ENCODE measurements at regions not wholly inside any gene's neighbourhood (a gene's known extent, or its start where the extent isn't known, plus 50 kb on each side); places are given as distances from the start of the nearest gene placed in this dataset.

DNA sequence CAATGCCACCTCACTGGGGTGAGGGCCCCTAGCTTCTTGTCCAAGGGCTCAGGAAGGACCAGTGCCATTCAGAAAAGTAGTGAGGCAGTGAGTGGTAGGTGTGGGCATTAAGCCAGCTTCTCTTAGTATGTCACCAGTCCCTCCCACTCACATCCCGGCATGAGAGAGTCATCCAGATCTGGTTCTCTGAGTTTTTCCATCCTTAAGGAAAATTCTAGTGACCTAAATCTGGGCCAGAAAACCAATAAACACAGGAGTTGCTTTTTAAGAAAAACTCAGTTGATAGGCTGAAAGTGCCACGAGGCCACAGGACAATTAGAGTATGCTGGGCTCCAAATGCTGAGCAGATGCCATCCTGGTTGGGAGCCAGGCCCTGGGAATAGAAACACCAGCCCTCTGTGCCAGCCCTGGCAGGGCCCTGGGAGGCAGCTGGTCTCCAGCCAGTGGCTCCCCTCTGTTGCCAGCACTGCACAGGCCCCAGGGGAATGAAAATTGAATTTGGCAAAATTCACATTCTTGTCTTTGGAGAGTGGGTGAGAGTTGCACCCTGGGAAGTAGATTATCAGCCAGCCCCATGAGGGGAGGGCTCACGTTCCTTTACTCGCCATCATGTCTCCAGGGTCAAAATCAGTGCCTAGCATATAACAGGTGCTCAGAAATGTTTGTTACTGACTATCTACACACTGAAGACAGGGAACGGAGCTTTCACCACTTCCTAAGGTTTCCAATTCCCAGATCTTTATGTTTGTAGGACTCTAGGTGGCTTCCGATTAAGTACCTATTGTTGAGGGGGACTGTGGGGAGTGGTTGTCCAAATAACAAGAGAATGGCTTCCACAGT lies 52.8 kb downstream of the FAM43A start:
- H3K27ac Mint-ChIP-seq: no peak overlapping the region

GRCh38 chr3:194739498-194740284 lies 54.0 kb downstream of the FAM43A start:
- Mint-ChIP-seq H3K4me1 (ENCODE audit: low read depth) (no peaks in the 10 kb centered on the region), H3K4me3 (no peak overlapping the region), H3K27ac (no peak overlapping the region), H3K27me3 (ENCODE audit: low read depth) (peaks cover 16% of the 10 kb centered on the region), H3K9me3 (no peaks in the 10 kb centered on the region), H3K36me3 (ENCODE audit: low read depth) (no peaks in the 10 kb centered on the region)

More for the DNA sequence above, 52.8 kb downstream of the FAM43A start:
- no peaks in the 10 kb centered on the region for H3K36me3 Mint-ChIP-seq (ENCODE audit: low read depth)
- no peak overlapping the region for H3K4me3 Mint-ChIP-seq
- H3K4me1 Mint-ChIP-seq (ENCODE audit: low read depth): no peaks in the 10 kb centered on the region
- no peaks in the 10 kb centered on the region for H3K9me3 Mint-ChIP-seq
- H3K27me3 Mint-ChIP-seq (ENCODE audit: low read depth): peaks cover 10% of the 10 kb centered on the region

DNA sequence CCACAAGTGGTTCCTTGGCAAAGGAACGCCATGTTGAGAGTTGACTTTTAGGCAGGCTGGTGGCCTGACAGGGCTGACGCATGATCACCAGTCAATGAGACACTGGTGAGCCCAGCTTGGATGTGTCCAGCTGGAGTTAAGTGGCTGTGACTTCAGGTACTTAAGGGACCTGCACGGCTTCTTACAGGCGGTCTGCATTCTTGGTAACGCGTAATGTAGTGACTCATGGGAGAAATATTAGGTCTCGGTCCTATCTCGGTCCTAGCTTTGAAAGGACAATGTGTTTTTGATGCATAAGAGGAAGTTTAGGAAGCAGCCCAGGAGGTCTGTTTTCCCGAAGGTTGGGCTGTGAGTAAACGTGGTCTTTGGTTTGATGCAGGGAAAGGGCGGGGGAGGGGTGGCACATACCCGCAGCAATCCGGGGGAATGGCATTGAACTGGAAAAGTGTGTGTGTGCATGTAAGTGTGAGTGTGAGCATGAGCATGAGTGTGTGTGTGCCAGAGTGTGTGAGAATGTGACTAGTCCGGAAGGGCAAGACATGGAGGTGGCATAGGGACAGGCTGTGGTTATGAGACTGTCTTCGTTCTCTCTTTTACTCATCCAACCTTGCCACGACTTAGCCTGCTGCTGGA lies 55.3 kb downstream of the FAM43A start:
- Mint-ChIP-seq H3K9me3 (no peaks in the 10 kb centered on the region), H3K27ac (no peak overlapping the region), H3K36me3 (ENCODE audit: low read depth) (no peaks in the 10 kb centered on the region), H3K4me1 (ENCODE audit: low read depth) (no peaks in the 10 kb centered on the region), H3K4me3 (no peak overlapping the region), H3K27me3 (ENCODE audit: low read depth) (peaks cover 21% of the 10 kb centered on the region)

DNA sequence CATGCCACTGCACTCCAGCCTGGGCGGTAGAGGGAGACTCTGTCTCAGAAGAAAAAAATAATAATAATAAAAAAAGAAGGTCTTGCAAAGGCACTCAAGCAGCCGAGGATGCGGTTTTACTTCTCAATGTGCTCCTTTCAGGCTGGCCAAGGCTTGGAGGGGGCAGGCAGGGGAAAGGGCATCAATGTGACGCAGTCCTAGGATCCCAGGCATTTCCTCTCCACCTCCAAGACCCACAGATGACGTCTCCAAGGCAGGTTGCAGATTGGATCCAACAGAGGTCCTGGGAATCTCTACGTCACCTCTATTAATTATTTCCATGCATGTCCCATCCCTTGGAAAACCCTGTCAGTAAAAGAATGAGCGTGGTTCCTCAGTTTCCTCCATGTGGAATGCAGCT lies 56.2 kb downstream of the FAM43A start:
- Mint-ChIP-seq H3K4me3 (no peak overlapping the region), H3K27ac (no peak overlapping the region)

DNA sequence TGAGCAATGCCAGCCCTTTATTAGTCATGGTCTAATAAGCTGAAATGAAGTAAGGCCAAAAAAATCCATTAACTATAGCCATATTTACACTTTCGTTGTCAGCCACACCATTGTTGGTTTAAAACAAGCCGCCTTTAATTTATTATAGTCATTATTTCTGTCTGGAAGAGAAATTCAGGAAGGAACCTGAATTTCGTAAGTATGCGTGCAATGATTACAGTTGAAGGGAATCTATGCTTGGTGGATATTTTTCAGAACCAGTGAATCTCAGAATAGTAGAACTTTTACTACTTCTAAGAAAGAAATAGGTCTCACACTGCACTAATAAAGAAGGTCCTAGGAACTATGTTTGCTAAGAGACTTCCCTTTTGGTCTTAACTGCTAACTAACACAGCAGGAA lies 59.1 kb downstream of the FAM43A start:
- H3K4me1 Mint-ChIP-seq (ENCODE audit: low read depth): no peaks in the 10 kb centered on the region
- H3K36me3 Mint-ChIP-seq (ENCODE audit: low read depth): no peaks in the 10 kb centered on the region
- no peak overlapping the region for H3K27ac Mint-ChIP-seq
- no peaks in the 10 kb centered on the region for H3K9me3 Mint-ChIP-seq
- peaks cover 18% of the 10 kb centered on the region for H3K27me3 Mint-ChIP-seq (ENCODE audit: low read depth)
- no peak overlapping the region for H3K4me3 Mint-ChIP-seq

More for the DNA sequence above, 56.2 kb downstream of the FAM43A start:
- Mint-ChIP-seq H3K36me3 (ENCODE audit: low read depth) (no peaks in the 10 kb centered on the region), H3K9me3 (no peaks in the 10 kb centered on the region), H3K4me1 (ENCODE audit: low read depth) (no peaks in the 10 kb centered on the region), H3K27me3 (ENCODE audit: low read depth) (peaks cover 21% of the 10 kb centered on the region)

DNA sequence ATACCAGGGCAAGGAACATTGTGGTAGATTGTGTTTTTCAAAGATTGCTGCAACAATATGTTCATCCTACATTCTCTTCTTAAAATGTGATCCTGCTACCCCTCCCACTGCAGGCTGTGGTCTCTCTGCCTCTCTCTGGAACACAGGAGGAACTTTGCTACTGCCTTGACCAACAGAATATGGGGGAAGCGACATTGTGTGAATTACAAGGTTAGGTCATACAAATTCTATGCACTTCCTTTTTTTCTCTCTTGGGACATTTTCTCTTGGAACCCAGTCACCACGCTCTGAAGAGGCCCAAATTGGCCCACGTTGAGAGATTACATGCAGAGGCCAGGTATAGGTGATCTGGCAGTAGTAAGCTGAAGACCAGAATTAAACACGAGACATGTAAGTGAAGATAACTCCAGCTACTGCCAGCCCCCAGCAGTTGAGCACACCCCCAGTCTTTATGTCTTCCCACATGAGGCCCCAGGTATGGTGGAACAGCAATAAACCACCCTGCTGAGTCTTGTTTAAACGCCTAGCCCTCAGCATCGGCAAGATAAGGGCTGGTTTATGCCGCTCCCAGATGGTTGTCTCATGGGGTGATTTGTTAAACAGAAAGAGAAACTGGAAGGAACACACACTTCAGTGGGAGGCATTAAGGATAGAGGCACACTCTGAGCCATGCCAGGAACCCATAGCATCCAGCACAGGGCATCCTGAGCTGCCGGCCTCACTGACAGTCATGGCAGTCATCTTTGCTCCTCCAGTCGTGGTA lies 59.9 kb downstream of the FAM43A start:
- Mint-ChIP-seq H3K4me3 (no peak overlapping the region), H3K27me3 (ENCODE audit: low read depth) (peaks cover 14% of the 10 kb centered on the region), H3K9me3 (no peaks in the 10 kb centered on the region), H3K36me3 (ENCODE audit: low read depth) (no peaks in the 10 kb centered on the region), H3K27ac (no peak overlapping the region), H3K4me1 (ENCODE audit: low read depth) (no peaks in the 10 kb centered on the region)

GRCh38 chr3:194748225-194748624 lies 62.5 kb downstream of the FAM43A start:
- H3K36me3 Mint-ChIP-seq (ENCODE audit: low read depth): no peaks in the 10 kb centered on the region
- no peak overlapping the region for H3K27ac Mint-ChIP-seq
- H3K27me3 Mint-ChIP-seq (ENCODE audit: low read depth): peaks cover 10% of the 10 kb centered on the region
- no peaks in the 10 kb centered on the region for H3K9me3 Mint-ChIP-seq
- no peak overlapping the region for H3K4me3 Mint-ChIP-seq
- no peaks in the 10 kb centered on the region for H3K4me1 Mint-ChIP-seq (ENCODE audit: low read depth)

DNA sequence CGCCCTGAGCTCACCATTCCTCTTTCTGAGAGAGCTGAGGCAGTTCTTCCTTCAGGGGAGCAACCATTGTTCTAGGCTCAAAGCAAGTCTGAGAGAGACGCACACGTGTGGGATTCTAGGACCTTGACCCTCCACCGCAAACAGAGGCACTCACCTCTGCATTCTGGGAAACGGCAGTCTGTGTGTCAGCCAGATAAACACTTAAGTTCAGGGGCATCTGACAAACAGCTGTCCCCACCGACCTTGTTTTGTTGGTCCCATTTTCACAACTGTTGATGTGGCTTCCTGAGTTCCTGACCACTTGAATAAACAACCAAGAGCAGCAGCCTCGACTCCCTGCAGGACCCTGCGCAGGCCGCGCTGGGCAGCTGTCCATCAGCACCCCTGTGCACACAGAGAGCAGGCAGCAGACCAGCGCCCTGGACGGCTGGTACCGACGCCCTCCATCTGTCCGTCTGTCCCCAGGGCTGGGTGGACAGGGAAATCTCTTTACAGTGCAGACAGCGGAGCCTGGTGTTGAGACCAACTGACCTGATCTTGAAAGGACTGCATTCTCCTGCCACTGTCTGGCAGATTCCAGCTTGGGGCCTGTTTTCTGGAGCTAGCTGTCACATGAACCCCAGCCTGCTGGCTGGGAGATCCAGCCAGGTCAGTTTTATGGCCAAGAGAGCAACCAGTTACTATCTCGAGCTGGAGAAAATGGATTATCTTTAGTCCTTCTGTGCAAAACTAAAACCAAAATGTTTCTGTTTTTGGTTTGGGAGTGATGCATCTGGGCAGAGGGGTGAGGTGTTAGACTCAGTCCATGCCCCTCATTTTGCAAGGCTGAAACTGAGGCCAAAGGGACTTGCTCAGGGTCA lies 64.2 kb downstream of the FAM43A start:
- H3K27ac Mint-ChIP-seq: no peak overlapping the region
- H3K27me3 Mint-ChIP-seq (ENCODE audit: low read depth): peaks cover 4% of the 10 kb centered on the region
- H3K36me3 Mint-ChIP-seq (ENCODE audit: low read depth): no peaks in the 10 kb centered on the region
- no peaks in the 10 kb centered on the region for H3K4me1 Mint-ChIP-seq (ENCODE audit: low read depth)
- H3K4me3 Mint-ChIP-seq: no peak overlapping the region
- no peaks in the 10 kb centered on the region for H3K9me3 Mint-ChIP-seq

DNA sequence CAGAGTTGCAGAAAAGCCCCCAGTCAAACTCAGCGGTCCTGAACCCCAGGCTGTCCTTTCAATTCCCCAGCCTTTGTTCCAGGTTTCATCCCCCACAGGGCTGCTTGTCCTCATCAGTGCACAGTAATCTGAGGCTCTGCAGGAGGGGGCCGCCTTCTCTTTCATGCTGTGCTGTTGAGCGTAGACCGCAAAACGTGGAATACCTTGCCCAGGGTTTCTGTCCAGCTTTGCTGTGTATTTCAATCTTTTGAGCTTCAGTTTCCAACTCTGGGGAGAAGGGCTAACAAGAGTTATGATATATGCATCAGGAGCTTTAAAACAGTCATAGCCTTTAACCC lies 64.8 kb downstream of the FAM43A start:
- H3K27me3 Mint-ChIP-seq (ENCODE audit: low read depth): no peaks in the 10 kb centered on the region
- H3K4me1 Mint-ChIP-seq (ENCODE audit: low read depth): no peaks in the 10 kb centered on the region
- H3K36me3 Mint-ChIP-seq (ENCODE audit: low read depth): no peaks in the 10 kb centered on the region
- no peaks in the 10 kb centered on the region for H3K9me3 Mint-ChIP-seq
- H3K27ac Mint-ChIP-seq: no peak overlapping the region
- no peak overlapping the region for H3K4me3 Mint-ChIP-seq

DNA sequence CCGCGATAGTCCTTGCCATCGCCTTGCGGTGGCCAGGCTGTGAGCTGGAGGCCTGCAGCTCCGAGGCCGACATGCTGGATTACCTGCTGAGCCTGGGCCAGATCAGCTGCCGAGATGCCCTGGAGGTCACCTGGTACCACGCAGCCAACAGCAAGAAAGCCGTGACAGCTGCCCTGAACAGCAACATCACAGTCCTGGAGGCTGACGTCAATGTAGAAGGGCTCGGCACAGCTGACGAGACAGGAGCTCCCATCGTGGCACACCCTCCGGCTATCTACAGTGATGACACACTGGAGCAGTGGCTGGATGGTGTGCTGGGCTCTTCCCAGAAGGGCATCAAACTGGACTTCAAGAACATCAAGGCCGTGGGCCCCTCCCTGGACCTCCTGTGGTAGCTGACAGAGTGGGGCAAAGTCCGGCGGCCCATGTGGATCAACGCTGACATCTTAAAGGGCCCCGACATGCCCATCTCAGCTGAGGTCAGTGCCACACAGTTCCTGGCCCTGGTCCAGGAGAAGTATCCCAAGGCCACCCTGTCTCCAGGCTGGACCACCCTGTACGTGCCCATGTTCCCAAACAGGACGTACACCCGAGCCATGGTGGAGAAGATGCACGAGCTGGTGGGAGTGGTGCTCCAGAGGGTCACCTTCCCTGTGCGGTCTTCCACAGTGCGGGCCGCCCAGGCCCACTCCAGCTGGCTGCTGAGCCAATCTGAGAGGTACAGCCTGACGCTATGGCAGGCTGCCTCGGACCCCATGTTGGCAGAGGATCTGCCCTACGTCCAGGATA lies 70.2 kb downstream of the FAM43A start:
- H3K4me1 Mint-ChIP-seq (ENCODE audit: low read depth): no peaks in the 10 kb centered on the region

DNA sequence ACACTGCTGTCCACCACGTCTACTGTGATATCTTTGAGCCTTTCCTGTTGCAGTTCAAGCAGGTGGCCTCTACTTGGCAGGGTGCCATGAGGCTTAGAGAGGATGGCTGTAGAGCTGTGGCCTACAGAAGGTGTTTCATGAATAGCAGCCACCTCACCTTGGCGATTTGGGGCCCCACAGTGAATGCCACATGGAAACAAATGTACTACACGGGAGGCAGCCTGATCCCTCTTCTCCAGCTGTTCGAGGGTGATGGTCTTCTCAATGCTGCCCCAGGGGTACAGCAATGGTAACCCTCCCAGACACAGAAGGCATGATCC lies 70.7 kb downstream of the FAM43A start:
- Mint-ChIP-seq H3K27me3 (ENCODE audit: low read depth) (peaks cover 10% of the 10 kb centered on the region), H3K4me3 (no peak overlapping the region), H3K36me3 (ENCODE audit: low read depth) (no peaks in the 10 kb centered on the region), H3K27ac (no peak overlapping the region), H3K4me1 (ENCODE audit: low read depth) (no peaks in the 10 kb centered on the region), H3K9me3 (no peaks in the 10 kb centered on the region)

More for the DNA sequence above, 70.2 kb downstream of the FAM43A start:
- Mint-ChIP-seq H3K36me3 (ENCODE audit: low read depth) (no peaks in the 10 kb centered on the region), H3K4me3 (no peak overlapping the region), H3K27ac (no peak overlapping the region), H3K9me3 (no peaks in the 10 kb centered on the region), H3K27me3 (ENCODE audit: low read depth) (peaks cover 8% of the 10 kb centered on the region)

DNA sequence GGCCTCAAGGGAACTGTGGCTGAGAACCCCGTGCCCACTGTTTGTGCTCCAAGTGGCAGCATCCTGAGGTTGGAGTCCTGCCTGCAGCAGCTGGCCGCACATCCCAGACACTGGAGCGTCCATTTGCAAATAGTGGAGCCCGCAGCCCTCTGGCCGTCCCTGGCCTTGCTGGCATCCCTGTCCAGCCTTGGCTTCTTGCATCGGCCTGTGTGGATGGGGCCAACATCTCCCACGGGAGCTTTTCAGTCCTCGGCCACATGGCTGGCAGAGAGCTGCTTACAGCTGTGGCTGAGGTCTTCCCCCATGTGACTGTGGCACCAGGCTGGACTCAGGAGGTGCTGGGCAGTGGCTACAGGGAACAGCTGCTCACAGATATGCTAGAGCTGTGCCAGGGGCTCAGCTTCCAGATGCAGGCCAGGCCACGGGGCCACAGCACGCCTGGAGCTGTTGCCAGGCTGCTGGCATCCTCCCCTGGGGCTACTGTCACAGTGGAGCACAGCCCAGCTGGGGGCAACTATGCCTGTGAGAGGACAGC lies 71.2 kb downstream of the FAM43A start:
- no peak overlapping the region for H3K4me3 Mint-ChIP-seq
- no peaks in the 10 kb centered on the region for H3K4me1 Mint-ChIP-seq (ENCODE audit: low read depth)
- peaks cover 14% of the 10 kb centered on the region for H3K27me3 Mint-ChIP-seq (ENCODE audit: low read depth)
- H3K27ac Mint-ChIP-seq: no peak overlapping the region
- no peaks in the 10 kb centered on the region for H3K9me3 Mint-ChIP-seq
- no peaks in the 10 kb centered on the region for H3K36me3 Mint-ChIP-seq (ENCODE audit: low read depth)

GRCh38 chr3:194757647-194758061 lies 72.0 kb downstream of the FAM43A start:
- H3K9me3 Mint-ChIP-seq: no peaks in the 10 kb centered on the region
- peaks cover 18% of the 10 kb centered on the region for H3K27me3 Mint-ChIP-seq (ENCODE audit: low read depth)
- H3K36me3 Mint-ChIP-seq (ENCODE audit: low read depth): no peaks in the 10 kb centered on the region
- no peaks in the 10 kb centered on the region for H3K4me1 Mint-ChIP-seq (ENCODE audit: low read depth)
- no peak overlapping the region for H3K4me3 Mint-ChIP-seq
- H3K27ac Mint-ChIP-seq: no peak overlapping the region

All from T-helper 1 cell treated with Interleukin-12 subunit alpha and Interleukin-12 subunit beta and Interleukin-4 antibody, amounts not matched to agents 30 μg/mL and 1 μg/mL, for 36 hours (primary cell).